Gastrocnemius medialis (tissue), 4 donors: ENCODE measurements at regions not wholly inside any gene's neighbourhood (a gene's known extent, or its start where the extent isn't known, plus 50 kb on each side); places are given as distances from the start of the nearest gene placed in this dataset.
A peak's percentile ranks its signal among the peaks of the same experiment; 100 is the strongest.
"Not testable (repeated sequence)": the region's sequence is repeated elsewhere in the genome, so short reads cannot be mapped to it uniquely, and the experiment has no call there.

Source experiments
- ATAC-seq, 2 donors: fragments of 150-250 bp; one replicate each; pipeline ENCODE4 v1.9.1; 2016
- DNase-seq, 2 donors: peaks; one replicate each; pipeline ENCODE4 v3.0.0-alpha.2; 2019
- H3K27ac ChIP-seq, 4 donors: fragments of 200-600 bp; sonication (generic); 1 replicate in 1 of 4; 2 replicates in 3 of 4; pipeline ENCODE4 v1.5.1; 2016 to 2018; ENCODE audit warnings: mild to moderate bottlenecking in 2 of 4, moderate library complexity in 1 of 4
- H3K27me3 ChIP-seq, 3 donors: fragments of 200-600 bp; sonication (generic) in 2 of 3; 1 replicate in 1 of 3; 2 replicates in 2 of 3; pipeline versions ENCODE4 v1.5.1 to v1.6.0; 2016 to 2019; ENCODE audit warnings: mild to moderate bottlenecking in 1 of 3, moderate library complexity in 1 of 3
- H3K36me3 ChIP-seq, 2 donors: fragments of 200-600 bp; sonication (generic) in 1 of 2; one replicate each; pipeline ENCODE4 v1.5.1; 2017 to 2018
- H3K4me1 ChIP-seq, 2 donors: fragments of 200-600 bp; sonication (generic) in 1 of 2; one replicate each; pipeline ENCODE4 v1.5.1; 2016 to 2017; ENCODE audit warnings: mild to moderate bottlenecking in 2 of 2
- H3K4me3 ChIP-seq, 4 donors: fragments of 200-600 bp; sonication (generic) in 3 of 4; 1 replicate in 1 of 4; 2 replicates in 3 of 4; pipeline ENCODE4 v1.5.1; 2016 to 2019; ENCODE audit warnings: mild to moderate bottlenecking in 2 of 4
- H3K9me3 ChIP-seq, 3 donors: fragments of 200-600 bp; sonication (generic) in 2 of 3; 1 replicate in 1 of 3; 2 replicates in 2 of 3; pipeline ENCODE4 v1.5.1; 2016 to 2019
- POLR2A ChIP-seq, 2 donors: fragments of 450-650 bp; IDR thresholded peaks; one replicate each; pipeline ENCODE4 v1.6.1; 2017; ENCODE audit warnings: antibody characterized with exemption in 2 of 2, mild to moderate bottlenecking in 2 of 2, moderate library complexity in 2 of 2
- in situ Hi-C, 4 donors: fragments of 200-750 bp; cut with MboI; loops; one replicate each; pipeline versions ENCODE4 v1.15.0 to v1.8.0; 2017; ENCODE audit warnings: low sequenced_read_pairs in 4 of 4
- intact Hi-C: fragments of 100-400 bp; cut with DNase I; formaldehyde crosslinking; loops from one replicate; pipeline ENCODE4 v1.15.1; 2023; ENCODE audit warnings: low total_unique reads
- TF ChIP-seq, protein P1 (sequence below), 5 experiments: fragments of 450-650 bp in 3 of 5; fragments of 200-600 bp in 2 of 5; sonication (generic) in 2 of 5; IDR thresholded peaks in 4 of 5; conservative IDR thresholded peaks in 1 of 5; 1 replicate in 4 of 5; 2 replicates in 1 of 5; pipeline ENCODE4 v1.5.1; 2016 to 2019; ENCODE audit warnings: antibody characterized with exemption in 5 of 5, mild to moderate bottlenecking in 3 of 5, moderate library complexity in 3 of 5

DNA sequence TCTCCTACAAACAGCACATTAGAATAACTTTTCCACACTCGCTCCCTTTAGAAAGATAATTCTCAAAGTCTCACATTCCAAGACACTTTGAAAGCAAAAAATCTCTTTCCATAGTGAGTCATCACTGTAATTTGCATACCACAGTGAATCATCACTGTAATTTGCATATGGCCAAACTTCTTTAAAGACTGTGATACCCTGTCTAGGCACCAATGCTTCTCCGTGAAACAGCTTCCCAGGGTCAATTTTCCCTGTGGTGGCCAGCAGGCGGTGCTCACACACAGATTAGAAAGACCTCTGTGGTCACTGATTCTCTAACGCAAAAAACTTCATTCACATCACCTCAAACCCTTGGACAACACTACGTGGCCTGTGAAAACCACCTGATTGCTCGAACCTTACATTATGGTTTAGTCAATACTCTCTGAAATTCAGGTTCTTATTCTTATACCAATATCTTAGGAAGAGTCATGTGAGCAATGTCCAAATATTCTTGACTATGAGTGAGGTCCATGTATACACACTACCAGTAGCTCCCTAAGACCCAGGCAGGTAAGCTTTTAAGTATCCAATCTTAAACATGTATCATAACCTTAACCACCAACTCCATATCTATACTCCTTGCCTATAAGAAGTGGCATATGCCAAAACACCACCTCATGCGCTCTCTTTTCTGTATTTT is 78.5 kb upstream of the PHACTR1 start:
- peaks cover 0 to 7% (median 0%) of the 10 kb centered on the region in 3 donors for H3K9me3 ChIP-seq
- H3K4me3 ChIP-seq, result no peak overlapping the region
- TF ChIP-seq, protein P1, sequence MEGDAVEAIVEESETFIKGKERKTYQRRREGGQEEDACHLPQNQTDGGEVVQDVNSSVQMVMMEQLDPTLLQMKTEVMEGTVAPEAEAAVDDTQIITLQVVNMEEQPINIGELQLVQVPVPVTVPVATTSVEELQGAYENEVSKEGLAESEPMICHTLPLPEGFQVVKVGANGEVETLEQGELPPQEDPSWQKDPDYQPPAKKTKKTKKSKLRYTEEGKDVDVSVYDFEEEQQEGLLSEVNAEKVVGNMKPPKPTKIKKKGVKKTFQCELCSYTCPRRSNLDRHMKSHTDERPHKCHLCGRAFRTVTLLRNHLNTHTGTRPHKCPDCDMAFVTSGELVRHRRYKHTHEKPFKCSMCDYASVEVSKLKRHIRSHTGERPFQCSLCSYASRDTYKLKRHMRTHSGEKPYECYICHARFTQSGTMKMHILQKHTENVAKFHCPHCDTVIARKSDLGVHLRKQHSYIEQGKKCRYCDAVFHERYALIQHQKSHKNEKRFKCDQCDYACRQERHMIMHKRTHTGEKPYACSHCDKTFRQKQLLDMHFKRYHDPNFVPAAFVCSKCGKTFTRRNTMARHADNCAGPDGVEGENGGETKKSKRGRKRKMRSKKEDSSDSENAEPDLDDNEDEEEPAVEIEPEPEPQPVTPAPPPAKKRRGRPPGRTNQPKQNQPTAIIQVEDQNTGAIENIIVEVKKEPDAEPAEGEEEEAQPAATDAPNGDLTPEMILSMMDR (IDR thresholded peaks at IDR 0.05 in 4 of 5, conservative IDR thresholded peaks at IDR 0.05 in 1 of 5), result peak in 3 of 5 experiments; percentile 1 to 35 (median 12)
- no peak for TF ChIP-seq POLR2A (IDR thresholded peaks at IDR 0.05)
- no peaks in the 10 kb centered on the region for H3K4me1 ChIP-seq
- H3K27ac ChIP-seq, result no peak overlapping the region
- peaks cover 0 to 3% (median 0%) of the 10 kb centered on the region in 3 donors for H3K27me3 ChIP-seq
- no peaks in the 10 kb centered on the region for H3K36me3 ChIP-seq
- in situ Hi-C loops (loop anchor here in 2 of 4 donors (25.0 kb wide), 1 partner anchor 249 kb away; no protein-coding TSS in a partner anchor), intact Hi-C loops (no loop called here)
- DNase-seq (no peak), ATAC-seq (no peak)

DNA sequence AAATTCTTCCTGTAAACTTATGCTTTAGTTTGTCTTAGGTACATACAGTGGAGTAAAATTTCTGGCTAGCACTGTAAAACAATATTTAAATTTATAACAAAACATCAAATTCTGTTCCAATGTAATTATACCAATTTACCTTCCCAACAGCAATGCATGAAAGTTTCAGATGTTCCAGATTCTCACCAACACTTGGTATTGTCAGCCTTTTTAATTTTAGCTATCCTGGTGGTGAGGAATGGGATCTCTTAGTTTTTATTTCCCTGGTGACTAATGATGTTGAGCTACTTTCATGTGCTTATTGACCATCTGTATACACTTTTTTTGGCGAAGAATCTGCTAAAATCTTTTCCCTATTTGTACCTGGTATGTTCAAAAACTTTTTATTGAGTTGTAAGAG is 76.1 kb upstream of the PHACTR1 start:
- Histone ChIP-seq H3K27ac (no peak overlapping the region), H3K36me3 (no peaks in the 10 kb centered on the region), H3K27me3 (peaks cover 0 to 3% (median 0%) of the 10 kb centered on the region in 3 donors), H3K4me1 (no peaks in the 10 kb centered on the region), H3K9me3 (peaks cover 0 to 7% (median 0%) of the 10 kb centered on the region in 3 donors), H3K4me3 (no peak overlapping the region)
- no peak for DNase-seq
- ATAC-seq, result no peak
- intact Hi-C loops, result no loop called here
- in situ Hi-C loops, result loop anchor here in 2 of 4 donors (25.0 kb wide), 1 partner anchor 247 kb away; no protein-coding TSS in a partner anchor
- TF ChIP-seq POLR2A (IDR thresholded peaks at IDR 0.05), result no peak
- TF ChIP-seq, protein P1 (IDR thresholded peaks at IDR 0.05 in 4 of 5, conservative IDR thresholded peaks at IDR 0.05 in 1 of 5), result no peak

DNA sequence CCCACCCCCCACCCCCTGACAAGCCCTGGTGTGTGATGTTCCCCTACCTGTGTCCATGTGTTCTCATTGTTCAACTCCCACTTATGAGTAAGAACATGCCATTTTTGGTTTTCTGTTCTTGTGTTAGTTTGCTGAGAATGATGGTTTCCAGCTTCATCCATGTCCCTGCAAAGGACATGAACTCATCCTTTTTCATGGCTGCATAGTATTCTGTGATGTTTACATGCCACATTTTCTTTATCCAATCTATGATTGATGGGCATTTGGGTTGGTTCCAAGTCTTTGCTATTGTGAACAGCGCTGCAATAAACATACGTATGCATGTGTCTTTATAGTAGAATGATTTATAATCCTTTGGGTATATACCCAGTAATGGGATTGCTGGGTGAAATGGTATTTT is 74.8 kb upstream of the PHACTR1 start:
- DNase-seq, ATAC-seq, intact Hi-C loops, H3K27me3 ChIP-seq, H3K9me3 ChIP-seq, H3K36me3 ChIP-seq, H3K4me1 ChIP-seq, H3K4me3 ChIP-seq, H3K27ac ChIP-seq: not testable (repeated sequence)
- in situ Hi-C loops, result loop anchor here in 2 of 4 donors (25.0 kb wide), 1 partner anchor 246 kb away; no protein-coding TSS in a partner anchor

DNA sequence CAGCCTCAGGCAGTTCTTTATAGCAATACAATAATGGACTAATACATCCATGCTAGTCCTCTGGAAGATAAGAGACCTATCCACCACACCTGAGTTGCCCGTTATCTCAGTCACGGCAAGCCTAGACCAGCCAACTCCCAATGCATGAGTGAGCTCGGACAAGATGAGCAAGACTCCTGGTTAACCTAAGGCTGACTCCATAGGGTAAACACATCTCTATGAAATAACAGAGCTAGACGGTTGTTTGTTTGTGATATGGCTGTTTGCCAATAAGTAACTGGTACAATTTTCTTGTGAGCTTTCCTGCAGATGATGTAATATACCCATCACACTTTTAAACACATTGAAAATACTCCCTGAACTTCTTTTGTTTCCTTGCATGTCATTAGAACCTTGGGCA is 70.6 kb upstream of the PHACTR1 start:
- no peak for ATAC-seq
- no peak for DNase-seq
- Histone ChIP-seq H3K27ac (no peak overlapping the region), H3K27me3 (no peaks in the 10 kb centered on the region), H3K36me3 (no peaks in the 10 kb centered on the region), H3K4me3 (no peak overlapping the region), H3K4me1 (no peaks in the 10 kb centered on the region), H3K9me3 (no peaks in the 10 kb centered on the region)
- in situ Hi-C loops (loop anchor here in 2 of 4 donors (25.0 kb wide), 1 partner anchor 241 kb away; no protein-coding TSS in a partner anchor), intact Hi-C loops (no loop called here)
- no peak for TF ChIP-seq POLR2A (IDR thresholded peaks at IDR 0.05)
- TF ChIP-seq, protein P1 (IDR thresholded peaks at IDR 0.05 in 4 of 5, conservative IDR thresholded peaks at IDR 0.05 in 1 of 5), result no peak

DNA sequence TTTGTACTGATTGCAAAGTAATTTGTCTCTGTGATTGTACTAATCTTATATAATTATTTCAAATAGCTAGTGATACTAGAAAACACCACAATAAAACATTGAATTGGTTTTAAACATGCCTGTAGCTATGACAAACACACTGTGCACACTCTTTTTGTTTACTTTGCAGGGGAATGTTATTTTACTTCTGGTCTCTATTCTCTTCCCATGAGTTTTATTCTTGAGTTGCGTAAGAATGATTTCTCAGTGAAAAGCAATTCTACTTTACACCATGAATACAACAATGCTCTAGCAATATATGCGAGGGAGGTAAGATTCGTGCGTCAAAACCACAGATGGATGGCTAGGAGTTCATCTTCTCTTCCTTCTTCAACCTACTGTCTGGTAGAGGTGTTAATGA is 68.4 kb upstream of the PHACTR1 start:
- ATAC-seq (no peak), DNase-seq (no peak)
- no peak overlapping the region for H3K27ac ChIP-seq
- intact Hi-C loops, result no loop called here
- no peaks in the 10 kb centered on the region for H3K4me1 ChIP-seq
- H3K27me3 ChIP-seq, result no peaks in the 10 kb centered on the region
- in situ Hi-C loops, result loop anchor here in 2 of 4 donors (25.0 kb wide), 1 partner anchor 239 kb away; no protein-coding TSS in a partner anchor
- no peaks in the 10 kb centered on the region for H3K36me3 ChIP-seq
- H3K9me3 ChIP-seq, result no peaks in the 10 kb centered on the region
- TF ChIP-seq POLR2A (IDR thresholded peaks at IDR 0.05), result no peak
- TF ChIP-seq, protein P1 (IDR thresholded peaks at IDR 0.05 in 4 of 5, conservative IDR thresholded peaks at IDR 0.05 in 1 of 5), result no peak
- no peak overlapping the region for H3K4me3 ChIP-seq
